ENCODE measurements at regions not wholly inside any gene's neighbourhood (a gene's known extent, or its start where the extent isn't known, plus 50 kb on each side); places are given as distances from the start of the nearest gene placed in this dataset.

DNA sequence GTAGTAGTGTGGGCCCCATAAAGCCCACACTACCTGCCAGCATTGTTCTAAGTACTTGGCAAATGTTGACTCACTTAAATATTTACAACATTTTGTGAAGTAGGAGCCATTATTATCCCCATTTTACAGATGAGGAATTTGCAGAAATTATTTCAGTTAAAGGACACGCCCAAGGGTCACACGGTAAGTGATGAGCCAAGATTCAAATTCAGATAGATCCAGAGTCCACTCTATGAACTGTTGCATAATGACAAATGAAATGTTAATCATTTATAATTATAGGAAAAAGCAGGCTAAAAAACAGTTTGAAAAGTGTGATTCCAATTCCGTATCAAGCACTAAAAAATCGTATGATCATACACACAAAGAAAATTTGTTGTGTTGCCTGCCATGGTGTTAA lies 108.4 kb downstream of the MDH1 start:
- H3K4me3 ChIP-seq (ENCODE audit: low read length): no peak overlapping the region
- TF ChIP-seq CTCF (IDR thresholded peaks at IDR 0.05; ENCODE audit: poor library complexity, severe bottlenecking) (no peak), MXI1 (conservative IDR thresholded peaks at IDR 0.05; ENCODE audit: poor library complexity, severe bottlenecking) (no peak), TAF1 (IDR thresholded peaks at IDR 0.05; ENCODE audit: low read depth) (no peak), POLR2AphosphoS5 (IDR thresholded peaks at IDR 0.05) (no peak), EZH2 (IDR thresholded peaks at IDR 0.05; ENCODE audit: borderline replicate concordance, insufficient read depth, low read length, poor library complexity, severe bottlenecking) (no peak), RAD21 (conservative IDR thresholded peaks at IDR 0.05) (no peak), EP300 (conservative IDR thresholded peaks at IDR 0.05; ENCODE audit: poor library complexity, severe bottlenecking) (no peak), SMC3 (conservative IDR thresholded peaks at IDR 0.05; ENCODE audit: poor library complexity) (no peak)
- TF ChIP-seq, protein P1, sequence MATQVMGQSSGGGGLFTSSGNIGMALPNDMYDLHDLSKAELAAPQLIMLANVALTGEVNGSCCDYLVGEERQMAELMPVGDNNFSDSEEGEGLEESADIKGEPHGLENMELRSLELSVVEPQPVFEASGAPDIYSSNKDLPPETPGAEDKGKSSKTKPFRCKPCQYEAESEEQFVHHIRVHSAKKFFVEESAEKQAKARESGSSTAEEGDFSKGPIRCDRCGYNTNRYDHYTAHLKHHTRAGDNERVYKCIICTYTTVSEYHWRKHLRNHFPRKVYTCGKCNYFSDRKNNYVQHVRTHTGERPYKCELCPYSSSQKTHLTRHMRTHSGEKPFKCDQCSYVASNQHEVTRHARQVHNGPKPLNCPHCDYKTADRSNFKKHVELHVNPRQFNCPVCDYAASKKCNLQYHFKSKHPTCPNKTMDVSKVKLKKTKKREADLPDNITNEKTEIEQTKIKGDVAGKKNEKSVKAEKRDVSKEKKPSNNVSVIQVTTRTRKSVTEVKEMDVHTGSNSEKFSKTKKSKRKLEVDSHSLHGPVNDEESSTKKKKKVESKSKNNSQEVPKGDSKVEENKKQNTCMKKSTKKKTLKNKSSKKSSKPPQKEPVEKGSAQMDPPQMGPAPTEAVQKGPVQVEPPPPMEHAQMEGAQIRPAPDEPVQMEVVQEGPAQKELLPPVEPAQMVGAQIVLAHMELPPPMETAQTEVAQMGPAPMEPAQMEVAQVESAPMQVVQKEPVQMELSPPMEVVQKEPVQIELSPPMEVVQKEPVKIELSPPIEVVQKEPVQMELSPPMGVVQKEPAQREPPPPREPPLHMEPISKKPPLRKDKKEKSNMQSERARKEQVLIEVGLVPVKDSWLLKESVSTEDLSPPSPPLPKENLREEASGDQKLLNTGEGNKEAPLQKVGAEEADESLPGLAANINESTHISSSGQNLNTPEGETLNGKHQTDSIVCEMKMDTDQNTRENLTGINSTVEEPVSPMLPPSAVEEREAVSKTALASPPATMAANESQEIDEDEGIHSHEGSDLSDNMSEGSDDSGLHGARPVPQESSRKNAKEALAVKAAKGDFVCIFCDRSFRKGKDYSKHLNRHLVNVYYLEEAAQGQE (IDR thresholded peaks at IDR 0.05; ENCODE audit: borderline replicate concordance): no peak
- H3K4me2 ChIP-seq (ENCODE audit: low read length): no peak overlapping the region
- no peak overlapping the region for H3K9ac ChIP-seq (ENCODE audit: low read length)
- no peaks in the 10 kb centered on the region for H3K27me3 ChIP-seq (ENCODE audit: insufficient read depth, low read depth, low read length)
- no peak overlapping the region for H2AFZ ChIP-seq (ENCODE audit: low read depth, low read length)
- no peaks in the 10 kb centered on the region for H3K9me3 ChIP-seq (ENCODE audit: low read length)
- no peaks in the 10 kb centered on the region for H3F3A ChIP-seq (ENCODE audit: insufficient read depth, low read length, poor library complexity, severe bottlenecking)
- H4K20me1 ChIP-seq (ENCODE audit: insufficient read depth): no peaks in the 10 kb centered on the region
- H3K79me2 ChIP-seq (replicated peaks; ENCODE audit: insufficient read depth, low read length): no peaks in the 10 kb centered on the region
- H3K36me3 ChIP-seq (ENCODE audit: insufficient read depth, low read length): no peaks in the 10 kb centered on the region
- no peaks in the 10 kb centered on the region for H3K9me2 ChIP-seq (ENCODE audit: insufficient read depth, low read length)
- no peak overlapping the region for H3K27ac ChIP-seq (ENCODE audit: low read length)

DNA sequence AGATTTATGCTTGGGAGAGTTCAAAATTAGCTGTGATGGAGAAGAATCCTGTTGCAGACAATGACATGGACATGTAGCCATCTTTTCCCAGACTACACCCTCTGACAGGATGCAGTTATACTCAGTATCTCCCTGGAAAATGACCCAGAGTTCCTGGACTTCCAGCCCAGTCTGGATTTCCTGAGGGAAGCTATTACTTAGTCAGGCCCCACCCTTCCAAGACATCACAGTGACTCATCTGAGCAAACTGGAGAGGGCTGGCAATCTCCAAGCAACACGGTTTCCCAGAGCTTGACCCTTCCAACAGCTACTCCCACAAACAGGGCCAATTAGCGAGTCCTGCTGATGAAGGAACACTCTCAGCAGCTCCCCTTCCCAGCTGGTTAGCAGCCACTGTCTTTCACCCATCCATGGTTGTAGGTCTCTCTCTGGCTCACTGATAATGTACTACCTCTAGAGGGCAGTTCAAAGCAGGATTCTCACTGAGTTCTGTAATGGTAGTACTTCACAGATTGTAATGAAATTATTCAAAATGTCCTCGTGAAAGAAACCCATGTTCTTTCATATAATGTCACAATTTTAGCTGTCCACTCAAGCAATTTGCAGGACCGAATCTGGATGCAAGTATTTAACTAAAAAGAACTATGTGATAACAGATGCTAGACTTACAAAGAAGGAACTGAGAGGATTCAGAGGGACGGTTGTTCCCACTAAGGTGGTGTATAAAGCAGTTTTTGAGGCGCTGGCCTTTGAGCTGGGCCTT lies 110.2 kb downstream of the MDH1 start:
- Histone ChIP-seq H3K4me2 (ENCODE audit: low read length) (no peak overlapping the region), H3K9me2 (ENCODE audit: insufficient read depth, low read length) (no peaks in the 10 kb centered on the region), H3K79me2 (replicated peaks; ENCODE audit: insufficient read depth, low read length) (no peaks in the 10 kb centered on the region), H3K9me3 (ENCODE audit: low read length) (no peaks in the 10 kb centered on the region), H4K20me1 (ENCODE audit: insufficient read depth) (no peaks in the 10 kb centered on the region), H3K27me3 (ENCODE audit: insufficient read depth, low read depth, low read length) (no peaks in the 10 kb centered on the region), H3F3A (ENCODE audit: insufficient read depth, low read length, poor library complexity, severe bottlenecking) (no peaks in the 10 kb centered on the region), H3K9ac (ENCODE audit: low read length) (no peak overlapping the region), H3K4me3 (ENCODE audit: low read length) (no peak overlapping the region), H3K36me3 (ENCODE audit: insufficient read depth, low read length) (no peaks in the 10 kb centered on the region), H3K27ac (ENCODE audit: low read length) (no peak overlapping the region), H2AFZ (ENCODE audit: low read depth, low read length) (no peak overlapping the region)
- TF ChIP-seq POLR2AphosphoS5 (IDR thresholded peaks at IDR 0.05): no peak
- peak; percentile 24 for TF ChIP-seq CTCF (IDR thresholded peaks at IDR 0.05; ENCODE audit: poor library complexity, severe bottlenecking)
- no peak for TF ChIP-seq SMC3 (conservative IDR thresholded peaks at IDR 0.05; ENCODE audit: poor library complexity)
- no peak for TF ChIP-seq EP300 (conservative IDR thresholded peaks at IDR 0.05; ENCODE audit: poor library complexity, severe bottlenecking)
- no peak for TF ChIP-seq RAD21 (conservative IDR thresholded peaks at IDR 0.05)

Measured in neural cell (in vitro differentiated cells).